BE2C (cell line): ENCODE measurements at regions not wholly inside any gene's neighbourhood (a gene's known extent, or its start where the extent isn't known, plus 50 kb on each side); places are given as distances from the start of the nearest gene placed in this dataset.

Experiments
- DNase-seq: peaks from one replicate; pipeline ENCODE4 v3.0.0-alpha.2; 2020
- H3K27me3 ChIP-seq: fragments of 250-450 bp; sonication (Bioruptor Pico); 2 replicates; pipeline ENCODE4 v1.5.1; 2020; ENCODE audit warnings: mild to moderate bottlenecking
- H3K36me3 ChIP-seq: fragments of 250-450 bp; sonication (Bioruptor Pico); 2 replicates; pipeline ENCODE4 v1.5.1; 2020; ENCODE audit warnings: mild to moderate bottlenecking
- H3K4me1 ChIP-seq: fragments of 250-450 bp; sonication (Bioruptor Pico); 2 replicates; pipeline ENCODE4 v1.5.1; 2020
- H3K4me3 ChIP-seq: 2 replicates; pipeline ENCODE4 v1.5.1; 2011; ENCODE audit warnings: low read depth, low read length
- H3K9me3 ChIP-seq: fragments of 250-450 bp; sonication (Bioruptor Pico); 2 replicates; pipeline ENCODE4 v1.5.1; 2020
- CTCF ChIP-seq: IDR thresholded peaks from 2 replicates; pipeline ENCODE4 v1.5.1; 2012; ENCODE audit warnings: mild to moderate bottlenecking, low read depth, low read length

DNA sequence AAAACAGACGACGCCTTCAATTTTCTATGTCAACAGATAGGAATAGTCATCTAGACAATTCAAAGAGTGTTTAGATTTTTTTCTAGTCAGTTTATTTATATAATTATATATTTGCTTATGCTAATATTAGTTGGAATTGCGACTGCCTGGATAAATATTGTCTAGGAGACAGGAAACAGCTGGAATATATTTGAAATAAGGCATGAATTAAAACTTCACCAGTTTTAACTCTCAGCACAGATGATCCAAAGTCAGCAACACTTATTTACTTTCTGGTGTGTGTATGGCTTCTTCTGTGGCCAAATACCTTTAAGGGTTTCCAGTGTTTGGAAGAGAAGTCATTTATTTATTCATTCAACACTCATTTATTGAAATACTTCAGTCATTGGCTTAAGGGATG lies 1215.4 kb upstream of the USP15 start:
- DNase-seq, result no peak
- Histone ChIP-seq H3K27me3 (no peaks in the 10 kb centered on the region), H3K9me3 (no peaks in the 10 kb centered on the region), H3K4me3 (no peak overlapping the region), H3K4me1 (no peaks in the 10 kb centered on the region), H3K36me3 (no peaks in the 10 kb centered on the region)
- TF ChIP-seq CTCF, result no peak

DNA sequence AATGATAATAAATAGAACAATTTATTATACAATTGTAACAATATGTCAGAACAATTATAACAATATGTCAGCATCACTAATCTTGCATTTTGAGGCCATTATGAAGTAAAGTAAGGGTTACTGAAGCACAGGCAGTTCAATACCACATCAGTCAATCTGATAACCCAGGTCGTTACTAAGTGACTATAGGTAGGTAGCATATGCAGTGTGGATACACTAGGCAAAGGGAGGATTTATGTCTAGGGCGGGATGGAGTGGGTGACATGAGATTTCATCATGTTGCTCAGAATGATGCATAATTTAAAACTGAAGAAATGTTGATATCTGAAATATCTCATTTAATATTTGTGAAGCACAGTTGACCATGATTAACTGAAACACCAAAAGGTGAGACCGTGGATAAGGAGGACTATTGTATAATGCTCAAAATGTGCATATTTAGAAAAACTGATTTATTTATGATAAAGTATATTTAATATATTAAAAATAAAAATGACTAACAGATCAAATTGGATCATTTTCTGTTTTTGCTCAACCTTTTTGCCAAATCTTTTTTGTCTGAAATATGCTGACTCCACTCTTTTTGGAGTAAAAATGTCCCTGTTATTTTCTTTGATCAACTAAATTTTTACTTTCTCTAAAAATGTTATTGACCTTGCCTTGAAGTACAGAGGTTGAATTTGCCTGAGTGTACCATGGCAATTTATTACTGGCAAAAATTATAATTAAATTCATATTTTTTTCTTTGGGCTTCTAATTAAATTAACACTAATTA lies 1189.4 kb upstream of the USP15 start:
- no peak for TF ChIP-seq CTCF
- Histone ChIP-seq H3K36me3 (no peaks in the 10 kb centered on the region), H3K27me3 (no peaks in the 10 kb centered on the region), H3K4me1 (no peaks in the 10 kb centered on the region), H3K9me3 (no peaks in the 10 kb centered on the region), H3K4me3 (no peak overlapping the region)
- no peak for DNase-seq

GRCh38 chr12:61072717-61073116 lies 1187.5 kb upstream of the USP15 start:
- DNase-seq, result no peak
- no peak overlapping the region for H3K4me3 ChIP-seq
- H3K4me1 ChIP-seq, result no peaks in the 10 kb centered on the region
- H3K36me3 ChIP-seq, result no peaks in the 10 kb centered on the region
- no peaks in the 10 kb centered on the region for H3K9me3 ChIP-seq
- TF ChIP-seq CTCF, result no peak
- no peaks in the 10 kb centered on the region for H3K27me3 ChIP-seq

- no peaks in the 10 kb centered on the region for H3K4me1 ChIP-seq
- no peak for DNase-seq
- H3K27me3 ChIP-seq, result no peaks in the 10 kb centered on the region
- TF ChIP-seq CTCF, result no peak
- H3K4me3 ChIP-seq, result no peak overlapping the region
- H3K36me3 ChIP-seq, result no peaks in the 10 kb centered on the region
- H3K9me3 ChIP-seq, result peaks cover 4% of the 10 kb centered on the region; the same call in 1 of the 2 replicates
These were observed 1165.1 kb upstream of the USP15 start for GRCh38 chr12:61095111-61095510.

- DNase-seq, result no peak
- Histone ChIP-seq H3K4me3 (no peak overlapping the region), H3K4me1 (no peaks in the 10 kb centered on the region), H3K36me3 (no peaks in the 10 kb centered on the region), H3K27me3 (no peaks in the 10 kb centered on the region), H3K9me3 (peaks cover 4% of the 10 kb centered on the region; the same call in 1 of the 2 replicates)
- no peak for TF ChIP-seq CTCF
These were observed 1162.1 kb upstream of the USP15 start for GRCh38 chr12:61098031-61098580.

DNA sequence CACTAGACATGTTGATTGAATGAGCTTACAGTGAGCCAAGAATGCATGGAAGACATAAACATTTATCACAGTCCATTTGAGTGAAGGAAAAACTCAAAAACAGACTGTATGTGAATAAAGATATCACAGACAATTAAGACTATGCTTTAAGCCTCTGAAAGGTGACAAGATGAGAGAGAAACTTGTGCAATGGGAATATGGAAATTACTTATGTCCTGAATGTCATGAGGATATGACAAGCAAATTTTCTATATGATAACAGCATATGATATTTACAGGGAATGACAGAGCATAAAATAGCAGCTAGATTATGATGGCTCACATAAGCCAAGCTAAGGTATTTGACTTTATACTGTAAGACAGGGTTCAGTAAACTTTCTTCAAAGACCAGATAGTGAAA lies 1153.1 kb upstream of the USP15 start:
- H3K27me3 ChIP-seq, result no peaks in the 10 kb centered on the region; the same call in 1 of the 2 replicates
- no peaks in the 10 kb centered on the region for H3K36me3 ChIP-seq
- no peak for DNase-seq
- no peak overlapping the region for H3K4me3 ChIP-seq
- no peaks in the 10 kb centered on the region; the same call in 1 of the 2 replicates for H3K9me3 ChIP-seq
- TF ChIP-seq CTCF, result no peak
- no peaks in the 10 kb centered on the region for H3K4me1 ChIP-seq
